ENCODE measurements at regions not wholly inside any gene's neighbourhood (a gene's known extent, or its start where the extent isn't known, plus 50 kb on each side); places are given as distances from the start of the nearest gene placed in this dataset.

GRCh38 chr2:39991298-39991697 lies 212.2 kb upstream of the THUMPD2 start (continued):
- no peak for TF ChIP-seq ZNF462 (CRISPR knock-in tag; IDR thresholded peaks at IDR 0.05)
- no peak for TF ChIP-seq STAT1 (IDR thresholded peaks at IDR 0.05; ENCODE audit: unreplicated experiment)

GRCh38 chr2:39990335-39990900 lies 211.4 kb upstream of the THUMPD2 start:
- H3K9me3 Mint-ChIP-seq, result peaks cover 2% of the 10 kb centered on the region; the same call in 1 of the 3 replicates
- Histone ChIP-seq H3K9me2 (ENCODE audit: insufficient read depth) (no peaks in the 10 kb centered on the region), H3K4me3 (no peak overlapping the region), H3K36me3 (ENCODE audit: insufficient read depth) (no peaks in the 10 kb centered on the region), H3K27ac (ENCODE audit: low read depth) (no peak overlapping the region; the same call in 1 of the 2 replicates), H3F3A (replicated peaks; ENCODE audit: low read depth) (no peaks in the 10 kb centered on the region), H3K27me3 (ENCODE audit: insufficient read depth) (no peaks in the 10 kb centered on the region), H3K4me1 (ENCODE audit: insufficient read depth) (peaks cover 19% of the 10 kb centered on the region), H4K20me1 (replicated peaks; ENCODE audit: insufficient read depth) (no peaks in the 10 kb centered on the region), H3K4me2 (no peak overlapping the region), H3K79me2 (replicated peaks; ENCODE audit: insufficient read depth) (no peaks in the 10 kb centered on the region), H2AFZ (no peak overlapping the region)
- H3K36me3 Mint-ChIP-seq (ENCODE audit: low read depth), result no peaks in the 10 kb centered on the region
- H3K4me3 Mint-ChIP-seq, result no peak overlapping the region
- H3K4me1 Mint-ChIP-seq, result peaks cover 11% of the 10 kb centered on the region; the same call in 2 of the 3 replicates
- TF ChIP-seq CREB1 (CRISPR knock-in tag; IDR thresholded peaks at IDR 0.05; ENCODE audit: low read depth), result no peak
- TF ChIP-seq REST (IDR thresholded peaks at IDR 0.05; ENCODE audit: unreplicated experiment), result no peak
- no peak for TF ChIP-seq JUNB (IDR thresholded peaks at IDR 0.05; ENCODE audit: unreplicated experiment)
- no peak for TF ChIP-seq EZH2phosphoT487 (IDR thresholded peaks at IDR 0.05; ENCODE audit: unreplicated experiment)
- no peak for TF ChIP-seq ETS1 (IDR thresholded peaks at IDR 0.05)
- DNase-seq (ENCODE audit: low spot score) (no peak), ATAC-seq (no peak)
- peak overlapping the region; percentile 59; the same call in 1 of the 2 replicates for H3K27ac Mint-ChIP-seq
- H3K27me3 Mint-ChIP-seq (ENCODE audit: insufficient read depth, low read depth, poor library complexity), result no peaks in the 10 kb centered on the region

Data from GM23338 (cell line).